NCI-H460 (cell line): ENCODE measurements at regions not wholly inside any gene's neighbourhood (a gene's known extent, or its start where the extent isn't known, plus 50 kb on each side); places are given as distances from the start of the nearest gene placed in this dataset.

Experiments used
- DNase-seq: peaks from one replicate; pipeline ENCODE4 v3.0.0-alpha.2; 2016; ENCODE audit warnings: low read depth; ENCODE audit errors: extremely low read depth

DNA sequence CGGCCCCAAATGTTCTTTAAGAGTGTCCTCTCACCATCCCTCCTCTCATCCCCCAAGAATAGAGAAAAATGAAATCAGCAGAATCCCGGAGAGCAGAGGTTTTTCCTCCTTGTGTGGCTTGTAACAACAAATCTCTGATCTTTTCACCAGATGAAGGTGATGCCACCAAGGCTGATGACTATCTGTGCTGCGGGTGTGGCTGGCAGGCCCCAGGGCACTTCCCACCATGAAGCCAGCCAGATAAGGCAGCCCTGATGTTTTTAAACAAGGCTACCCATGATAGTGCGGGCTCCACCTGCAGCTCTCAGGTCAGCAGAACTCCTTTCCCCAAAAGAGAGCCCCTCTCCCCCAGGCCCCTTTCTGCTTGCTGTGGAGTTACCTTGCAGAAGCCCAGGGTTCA lies 58.0 kb upstream of the PARP11 start:
- DNase-seq, result no peak

DNA sequence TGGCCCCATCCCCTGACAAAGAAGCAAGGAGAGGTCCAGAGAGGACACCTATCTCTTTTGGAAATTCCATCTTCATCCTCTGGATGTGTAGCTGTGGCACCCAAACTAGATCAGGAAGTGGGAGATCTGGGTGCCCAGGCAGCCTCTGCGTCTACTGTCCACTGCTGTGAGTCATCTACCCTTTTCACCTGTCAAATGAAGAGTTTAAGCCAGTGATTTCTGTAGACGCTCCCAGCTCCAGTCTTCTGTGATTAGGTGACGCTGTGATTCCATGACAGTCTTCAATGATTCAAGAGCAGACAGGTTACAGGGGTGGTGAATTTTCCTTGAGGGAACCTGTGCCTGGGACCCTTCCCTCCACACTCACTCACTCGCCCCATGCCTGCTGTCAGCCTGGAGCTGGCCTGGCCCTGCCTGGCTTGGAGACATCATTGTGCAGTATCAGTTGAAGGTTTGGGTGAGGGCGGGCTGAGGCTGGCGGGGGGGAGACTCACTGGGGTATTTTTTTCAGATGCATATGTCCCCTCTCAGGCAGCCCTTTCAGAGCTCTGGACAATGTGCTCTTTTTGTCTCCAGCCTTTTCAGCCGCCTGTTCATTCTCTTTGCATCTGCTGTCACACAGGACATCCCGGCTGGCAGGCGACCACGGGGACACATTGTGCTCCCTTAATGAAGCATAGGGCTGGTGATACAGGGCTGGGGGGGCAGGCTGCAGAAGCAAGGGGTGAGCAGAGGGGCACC lies 56.8 kb upstream of the PARP11 start:
- DNase-seq, result no peak

- DNase-seq, result no peak
These were observed 55.5 kb upstream of the PARP11 start for GRCh38 chr12:3928538-3929184.

DNA sequence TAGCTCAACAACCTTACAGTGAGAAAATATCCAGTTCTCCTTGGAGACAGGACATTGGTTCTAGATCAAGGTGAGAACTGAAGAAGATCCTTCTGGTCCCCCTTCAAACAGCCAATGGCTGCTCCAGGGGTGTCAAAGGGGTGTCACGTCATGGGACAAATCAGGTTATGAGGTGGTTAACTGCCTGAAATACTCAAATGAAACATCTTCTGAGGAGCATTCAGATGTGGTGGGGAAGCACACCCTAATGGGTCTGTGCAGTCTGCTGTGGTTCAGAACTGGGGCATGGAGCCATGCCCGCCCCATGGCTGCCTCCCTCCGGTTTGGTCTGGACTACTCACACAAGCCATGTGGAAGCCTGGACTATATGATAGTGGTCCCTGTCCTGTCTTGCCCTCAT lies 52.4 kb upstream of the PARP11 start:
- no peak for DNase-seq

- no peak for DNase-seq
These were observed 51.6 kb upstream of the PARP11 start for GRCh38 chr12:3924761-3925160.

GRCh38 chr12:3923021-3923420 lies 49.8 kb upstream of the PARP11 start:
- DNase-seq, result no peak
